Astrocyte (in vitro differentiated cells and primary cell): ENCODE measurements at regions not wholly inside any gene's neighbourhood (a gene's known extent, or its start where the extent isn't known, plus 50 kb on each side); places are given as distances from the start of the nearest gene placed in this dataset.

ENCODE experiments used
- DNase-seq: peaks from one replicate; pipeline ENCODE4 v3.0.0-alpha.2; 2010; ENCODE audit warnings: low read depth
- FAIRE-seq: peaks from 2 replicates; lab custom pipeline; 2011; peaks lifted over from hg19 to GRCh38; lab: Jason Lieb, UNC
- H2AFZ ChIP-seq: 2 replicates; pipeline ENCODE4 v1.6.0; 2012; ENCODE audit warnings: low read depth, low read length, inconsistent platforms
- H3K27ac ChIP-seq: 2 replicates; pipeline ENCODE4 v1.5.1; 2011; ENCODE audit warnings: low read depth, low read length, inconsistent platforms
- H3K27me3 ChIP-seq: 2 replicates; pipeline ENCODE4 v1.6.0; 2011; ENCODE audit warnings: low read length, inconsistent platforms; ENCODE audit not compliant: insufficient read depth
- H3K36me3 ChIP-seq: 2 replicates; pipeline ENCODE4 v1.5.1; 2011; ENCODE audit warnings: low read length, inconsistent platforms; ENCODE audit not compliant: insufficient read depth
- H3K4me1 ChIP-seq: 2 replicates; pipeline ENCODE4 v1.5.1; 2011; ENCODE audit warnings: low read length, inconsistent platforms; ENCODE audit not compliant: insufficient read depth
- H3K4me2 ChIP-seq: 2 replicates; pipeline ENCODE4 v1.6.0; 2012; ENCODE audit warnings: low read length, inconsistent platforms
- H3K4me3 ChIP-seq: 2 replicates; pipeline ENCODE4 v1.5.1; 2011; ENCODE audit warnings: low read depth, mild to moderate bottlenecking, low read length, inconsistent platforms; ENCODE audit not compliant: insufficient read depth
- H3K79me2 ChIP-seq: 2 replicates; pipeline ENCODE4 v1.6.0; 2012; ENCODE audit warnings: mild to moderate bottlenecking, low read length, inconsistent platforms; ENCODE audit not compliant: insufficient read depth
- H3K9ac ChIP-seq: 2 replicates; pipeline ENCODE4 v1.6.0; 2012; ENCODE audit warnings: mild to moderate bottlenecking, low read length, inconsistent platforms
- H3K9me3 ChIP-seq: 2 replicates; pipeline ENCODE4 v1.5.1; 2012; ENCODE audit warnings: low read depth, mild to moderate bottlenecking, low read length, inconsistent platforms; ENCODE audit not compliant: insufficient read depth
- H4K20me1 ChIP-seq: 2 replicates; pipeline ENCODE4 v1.6.0; 2012; ENCODE audit warnings: low read length, inconsistent platforms; ENCODE audit not compliant: insufficient read depth
- H3K27ac Mint-ChIP-seq: one replicate; pipeline ENCODE4 v1.8.0; 2021; ENCODE audit warnings: mild to moderate bottlenecking, mixed read lengths; ENCODE audit not compliant: unreplicated experiment
- H3K27me3 Mint-ChIP-seq: one replicate; pipeline ENCODE4 v1.8.0; 2021; ENCODE audit warnings: low read depth, mixed read lengths; ENCODE audit not compliant: unreplicated experiment
- H3K36me3 Mint-ChIP-seq: one replicate; pipeline ENCODE4 v1.8.0; 2021; ENCODE audit warnings: low read depth, mixed read lengths; ENCODE audit not compliant: unreplicated experiment
- H3K4me1 Mint-ChIP-seq: one replicate; pipeline ENCODE4 v1.8.0; 2021; ENCODE audit warnings: low read depth, mixed read lengths; ENCODE audit not compliant: unreplicated experiment
- H3K4me3 Mint-ChIP-seq: one replicate; pipeline ENCODE4 v1.8.0; 2021; ENCODE audit warnings: mild to moderate bottlenecking, moderate library complexity, mixed read lengths; ENCODE audit not compliant: unreplicated experiment
- H3K9me3 Mint-ChIP-seq: one replicate; pipeline ENCODE4 v1.8.0; 2021; ENCODE audit warnings: mild to moderate bottlenecking, mixed read lengths; ENCODE audit not compliant: unreplicated experiment
- CTCF ChIP-seq: IDR thresholded peaks from 2 replicates; pipeline ENCODE4 v1.5.1; 2011; ENCODE audit warnings: low read depth, mild to moderate bottlenecking, inconsistent platforms, low read length, moderate library complexity; ENCODE audit not compliant: insufficient read depth
- EZH2 ChIP-seq: IDR thresholded peaks from 2 replicates; pipeline ENCODE4 v1.6.1; 2012; ENCODE audit warnings: mild to moderate bottlenecking, low read length, inconsistent platforms; ENCODE audit not compliant: insufficient read depth

- DNase-seq (no peak), FAIRE-seq (peak; percentile 99)
- Histone ChIP-seq H3K4me3 (no peak overlapping the region), H3K27me3 (no peaks in the 10 kb centered on the region), H3K9me3 (no peaks in the 10 kb centered on the region), H3K4me2 (peak overlapping the region; percentile 54), H2AFZ (no peak overlapping the region), H3K79me2 (no peaks in the 10 kb centered on the region), H3K9ac (no peak overlapping the region), H4K20me1 (no peaks in the 10 kb centered on the region), H3K36me3 (no peaks in the 10 kb centered on the region), H3K4me1 (peaks cover 4% of the 10 kb centered on the region), H3K27ac (peak overlapping the region; percentile 52)
- Mint-ChIP-seq H3K9me3 (peaks cover 4% of the 10 kb centered on the region), H3K4me3 (no peak overlapping the region), H3K36me3 (no peaks in the 10 kb centered on the region), H3K27me3 (no peaks in the 10 kb centered on the region), H3K27ac (no peak overlapping the region), H3K4me1 (peaks cover 4% of the 10 kb centered on the region)
- no peak for TF ChIP-seq EZH2
- TF ChIP-seq CTCF, result peak; percentile 20
These were observed 67.7 kb upstream of the FAM9A start for GRCh38 chrX:8868906-8869305.

GRCh38 chrX:8868070-8868773 is 67.0 kb upstream of the FAM9A start:
- no peaks in the 10 kb centered on the region for H3K36me3 Mint-ChIP-seq
- no peaks in the 10 kb centered on the region for H3K27me3 Mint-ChIP-seq
- Histone ChIP-seq H3K9me3 (no peaks in the 10 kb centered on the region), H3K4me1 (peaks cover 4% of the 10 kb centered on the region), H3K4me3 (no peak overlapping the region), H3K79me2 (no peaks in the 10 kb centered on the region), H3K36me3 (no peaks in the 10 kb centered on the region), H2AFZ (no peak overlapping the region), H4K20me1 (no peaks in the 10 kb centered on the region), H3K9ac (no peak overlapping the region), H3K4me2 (peak overlapping the region; percentile 54), H3K27me3 (no peaks in the 10 kb centered on the region), H3K27ac (peak overlapping the region; percentile 52)
- no peak for FAIRE-seq
- no peak overlapping the region for H3K4me3 Mint-ChIP-seq
- peak; percentile 80 for DNase-seq
- no peaks in the 10 kb centered on the region for H3K9me3 Mint-ChIP-seq
- peaks cover 4% of the 10 kb centered on the region for H3K4me1 Mint-ChIP-seq
- no peak for TF ChIP-seq EZH2
- no peak for TF ChIP-seq CTCF
- no peak overlapping the region for H3K27ac Mint-ChIP-seq

GRCh38 chrX:8867406-8867805 is 66.2 kb upstream of the FAM9A start:
- H3K27me3 Mint-ChIP-seq, result no peaks in the 10 kb centered on the region
- H3K27ac ChIP-seq, result no peak overlapping the region
- H3K9me3 Mint-ChIP-seq, result no peaks in the 10 kb centered on the region
- H3K4me1 ChIP-seq, result peaks cover 4% of the 10 kb centered on the region
- no peaks in the 10 kb centered on the region for H3K36me3 Mint-ChIP-seq
- no peak overlapping the region for H3K4me3 Mint-ChIP-seq
- no peaks in the 10 kb centered on the region for H4K20me1 ChIP-seq
- no peaks in the 10 kb centered on the region for H3K9me3 ChIP-seq
- no peak for TF ChIP-seq CTCF
- TF ChIP-seq EZH2, result no peak
- H2AFZ ChIP-seq, result no peak overlapping the region
- H3K27ac Mint-ChIP-seq, result no peak overlapping the region
- no peak overlapping the region for H3K9ac ChIP-seq
- no peak overlapping the region for H3K4me3 ChIP-seq
- H3K4me2 ChIP-seq, result no peak overlapping the region
- H3K79me2 ChIP-seq, result no peaks in the 10 kb centered on the region
- peaks cover 4% of the 10 kb centered on the region for H3K4me1 Mint-ChIP-seq
- no peaks in the 10 kb centered on the region for H3K36me3 ChIP-seq
- H3K27me3 ChIP-seq, result no peaks in the 10 kb centered on the region
- no peak for FAIRE-seq
- DNase-seq, result no peak
